GM21528 (cell line): ENCODE measurements at regions not wholly inside any gene's neighbourhood (a gene's known extent, or its start where the extent isn't known, plus 50 kb on each side); places are given as distances from the start of the nearest gene placed in this dataset.

Source experiments
- ATAC-seq: cut with Tn5 transposase; IDR thresholded peaks from one replicate; pipeline ENCODE4 v1.9.1; 2021; ENCODE audit warnings: mild to moderate bottlenecking, moderate library complexity; ENCODE audit not compliant: unreplicated experiment, low FRiP score

- ATAC-seq, result no peak
Observed at GRCh38 chr12:91529829-91530228, 347.2 kb upstream of the DCN start.

GRCh38 chr12:91523831-91524230 is 341.2 kb upstream of the DCN start:
- ATAC-seq, result no peak

GRCh38 chr12:91516695-91517047 is 334.1 kb upstream of the DCN start:
- ATAC-seq, result no peak

GRCh38 chr12:91515944-91516694 is 333.5 kb upstream of the DCN start:
- no peak for ATAC-seq

GRCh38 chr12:91513313-91513712 is 330.7 kb upstream of the DCN start:
- no peak for ATAC-seq

- no peak for ATAC-seq
Observed at GRCh38 chr12:91511795-91512420, 329.3 kb upstream of the DCN start.

- ATAC-seq, result no peak
Observed at GRCh38 chr12:91507754-91508153, 325.1 kb upstream of the DCN start.

- no peak for ATAC-seq
Observed at GRCh38 chr12:91506452-91506851, 323.8 kb upstream of the DCN start.

- no peak for ATAC-seq
Observed at GRCh38 chr12:91505006-91505405, 322.4 kb upstream of the DCN start.

GRCh38 chr12:91502208-91502607 is 319.6 kb upstream of the DCN start:
- ATAC-seq, result no peak

- no peak for ATAC-seq
Observed at GRCh38 chr12:91496337-91496736, 313.7 kb upstream of the DCN start.

GRCh38 chr12:91493308-91493707 is 310.7 kb upstream of the DCN start:
- ATAC-seq, result no peak

GRCh38 chr12:91492648-91493047 is 310.0 kb upstream of the DCN start:
- no peak for ATAC-seq

GRCh38 chr12:91490667-91491311 is 308.2 kb upstream of the DCN start:
- no peak for ATAC-seq

GRCh38 chr12:91483471-91483985 is 300.9 kb upstream of the DCN start:
- ATAC-seq, result no peak

- no peak for ATAC-seq
Observed at GRCh38 chr12:91482231-91482630, 299.6 kb upstream of the DCN start.

GRCh38 chr12:91478500-91478899 is 295.9 kb upstream of the DCN start:
- no peak for ATAC-seq

GRCh38 chr12:91467686-91468085 is 285.1 kb upstream of the DCN start:
- no peak for ATAC-seq

- no peak for ATAC-seq
Observed at GRCh38 chr12:91461061-91461460, 278.4 kb upstream of the DCN start.

GRCh38 chr12:91460469-91460868 is 277.9 kb upstream of the DCN start:
- ATAC-seq, result no peak

- no peak for ATAC-seq
Observed at GRCh38 chr12:91455321-91455720, 272.7 kb upstream of the DCN start.

- no peak for ATAC-seq
Observed at GRCh38 chr12:91454179-91454578, 271.6 kb upstream of the DCN start.
